Nephron progenitor cell (in vitro differentiated cells): ENCODE measurements at regions not wholly inside any gene's neighbourhood (a gene's known extent, or its start where the extent isn't known, plus 50 kb on each side); places are given as distances from the start of the nearest gene placed in this dataset.
"Not testable (repeated sequence)": the region's sequence is repeated elsewhere in the genome, so short reads cannot be mapped to it uniquely, and the experiment has no call there.

Experiments used
- DNase-seq: peaks from one replicate; pipeline ENCODE4 v3.0.0; 2021
- H3K27ac Mint-ChIP-seq: 2 replicates; pipeline ENCODE4 v1.8.0; 2021; ENCODE audit warnings: mild to moderate bottlenecking, moderate library complexity, mixed read lengths
- H3K27me3 Mint-ChIP-seq: 2 replicates; pipeline ENCODE4 v1.8.0; 2021; ENCODE audit warnings: mild to moderate bottlenecking, low read depth, mixed read lengths; ENCODE audit not compliant: poor library complexity
- H3K36me3 Mint-ChIP-seq: 2 replicates; pipeline ENCODE4 v1.8.0; 2021; ENCODE audit warnings: low read depth, mixed read lengths
- H3K4me1 Mint-ChIP-seq: 2 replicates; pipeline ENCODE4 v1.8.0; 2021; ENCODE audit warnings: mixed read lengths
- H3K4me3 Mint-ChIP-seq: 2 replicates; pipeline ENCODE4 v1.8.0; 2021; ENCODE audit warnings: mild to moderate bottlenecking, moderate library complexity, mixed read lengths
- H3K9me3 Mint-ChIP-seq: 2 replicates; pipeline ENCODE4 v1.8.0; 2021; ENCODE audit warnings: mild to moderate bottlenecking, moderate library complexity, mixed read lengths

GRCh38 chr21:9795291-9795690 lies 726.1 kb upstream of the TPTE start:
- DNase-seq, H3K36me3 Mint-ChIP-seq, H3K4me1 Mint-ChIP-seq, H3K4me3 Mint-ChIP-seq, H3K27ac Mint-ChIP-seq, H3K27me3 Mint-ChIP-seq: not testable (repeated sequence)
- peaks cover 65% of the 10 kb centered on the region for H3K9me3 Mint-ChIP-seq

GRCh38 chr21:9796293-9796692 lies 725.1 kb upstream of the TPTE start:
- DNase-seq, H3K27ac Mint-ChIP-seq, H3K36me3 Mint-ChIP-seq, H3K4me1 Mint-ChIP-seq, H3K4me3 Mint-ChIP-seq, H3K27me3 Mint-ChIP-seq: not testable (repeated sequence)
- peaks cover 58% of the 10 kb centered on the region for H3K9me3 Mint-ChIP-seq

- not testable (repeated sequence) for DNase-seq, H3K9me3 Mint-ChIP-seq, H3K4me3 Mint-ChIP-seq, H3K4me1 Mint-ChIP-seq, H3K27me3 Mint-ChIP-seq, H3K36me3 Mint-ChIP-seq, H3K27ac Mint-ChIP-seq
Observed at GRCh38 chr21:9807675-9808074, 713.7 kb upstream of the TPTE start.

- H3K4me1 Mint-ChIP-seq, H3K27ac Mint-ChIP-seq, H3K36me3 Mint-ChIP-seq, H3K4me3 Mint-ChIP-seq, DNase-seq, H3K9me3 Mint-ChIP-seq, H3K27me3 Mint-ChIP-seq: not testable (repeated sequence)
Observed at GRCh38 chr21:9811223-9812004, 710.0 kb upstream of the TPTE start.

GRCh38 chr21:9812507-9812906 lies 708.9 kb upstream of the TPTE start:
- not testable (repeated sequence) for H3K27me3 Mint-ChIP-seq, H3K36me3 Mint-ChIP-seq, H3K9me3 Mint-ChIP-seq, H3K4me3 Mint-ChIP-seq, H3K27ac Mint-ChIP-seq, DNase-seq, H3K4me1 Mint-ChIP-seq

- H3K4me1 Mint-ChIP-seq: not testable (repeated sequence)
Observed at GRCh38 chr21:9813894-9814814, 707.2 kb upstream of the TPTE start.

GRCh38 chr21:9815181-9815789 lies 706.1 kb upstream of the TPTE start:
- not testable (repeated sequence) for H3K36me3 Mint-ChIP-seq, H3K27ac Mint-ChIP-seq, H3K9me3 Mint-ChIP-seq, DNase-seq, H3K4me3 Mint-ChIP-seq, H3K27me3 Mint-ChIP-seq, H3K4me1 Mint-ChIP-seq

More at GRCh38 chr21:9813894-9814814, 707.2 kb upstream of the TPTE start:
- not testable (repeated sequence) for H3K27ac Mint-ChIP-seq, H3K36me3 Mint-ChIP-seq, H3K9me3 Mint-ChIP-seq, H3K4me3 Mint-ChIP-seq, H3K27me3 Mint-ChIP-seq, DNase-seq

GRCh38 chr21:9816734-9817334 lies 704.5 kb upstream of the TPTE start:
- peaks cover 14% of the 10 kb centered on the region for H3K9me3 Mint-ChIP-seq
- H3K27ac Mint-ChIP-seq, H3K27me3 Mint-ChIP-seq, H3K4me3 Mint-ChIP-seq, H3K4me1 Mint-ChIP-seq, DNase-seq, H3K36me3 Mint-ChIP-seq: not testable (repeated sequence)

- H3K9me3 Mint-ChIP-seq: peaks cover 11% of the 10 kb centered on the region
Observed at GRCh38 chr21:9817841-9818441, 703.4 kb upstream of the TPTE start.

GRCh38 chr21:9819549-9820192 lies 701.7 kb upstream of the TPTE start:
- DNase-seq, H3K4me1 Mint-ChIP-seq, H3K4me3 Mint-ChIP-seq, H3K27me3 Mint-ChIP-seq, H3K27ac Mint-ChIP-seq, H3K36me3 Mint-ChIP-seq: not testable (repeated sequence)
- peaks cover 15% of the 10 kb centered on the region for H3K9me3 Mint-ChIP-seq

More at GRCh38 chr21:9817841-9818441, 703.4 kb upstream of the TPTE start:
- H3K4me1 Mint-ChIP-seq, H3K27me3 Mint-ChIP-seq, DNase-seq, H3K4me3 Mint-ChIP-seq, H3K36me3 Mint-ChIP-seq, H3K27ac Mint-ChIP-seq: not testable (repeated sequence)

GRCh38 chr21:9820579-9820978 lies 700.8 kb upstream of the TPTE start:
- DNase-seq, H3K4me1 Mint-ChIP-seq, H3K27me3 Mint-ChIP-seq, H3K4me3 Mint-ChIP-seq, H3K36me3 Mint-ChIP-seq, H3K27ac Mint-ChIP-seq: not testable (repeated sequence)
- H3K9me3 Mint-ChIP-seq: peaks cover 12% of the 10 kb centered on the region

GRCh38 chr21:9821472-9821871 lies 699.9 kb upstream of the TPTE start:
- not testable (repeated sequence) for H3K4me3 Mint-ChIP-seq, H3K27ac Mint-ChIP-seq, H3K36me3 Mint-ChIP-seq, H3K27me3 Mint-ChIP-seq, H3K4me1 Mint-ChIP-seq, DNase-seq
- peaks cover 12% of the 10 kb centered on the region for H3K9me3 Mint-ChIP-seq

- DNase-seq, H3K36me3 Mint-ChIP-seq, H3K27ac Mint-ChIP-seq, H3K4me3 Mint-ChIP-seq, H3K4me1 Mint-ChIP-seq, H3K27me3 Mint-ChIP-seq: not testable (repeated sequence)
- peaks cover 12% of the 10 kb centered on the region for H3K9me3 Mint-ChIP-seq
Observed at GRCh38 chr21:9822093-9822820, 699.1 kb upstream of the TPTE start.
